ENCODE measurements at regions not wholly inside any gene's neighbourhood (a gene's known extent, or its start where the extent isn't known, plus 50 kb on each side); places are given as distances from the start of the nearest gene placed in this dataset.

DNA sequence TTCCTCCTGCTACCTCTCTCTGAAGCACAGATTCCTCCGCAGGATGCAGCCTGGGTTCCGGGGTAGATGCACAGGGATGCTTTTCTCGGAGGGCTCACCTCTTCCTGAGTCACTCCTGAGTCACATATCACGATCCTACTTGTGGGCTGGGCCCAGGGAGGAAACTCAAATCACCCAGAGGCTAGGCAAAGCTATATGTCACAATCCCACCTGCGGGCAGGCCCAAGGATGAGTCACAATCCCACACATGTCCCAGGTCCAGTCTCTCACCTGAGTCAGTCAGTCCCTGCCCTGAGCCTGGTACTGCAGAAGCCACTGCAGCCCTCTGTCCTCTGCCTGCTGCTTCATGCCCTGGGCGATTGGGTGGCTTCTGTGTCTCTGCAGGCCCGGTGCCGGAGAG, 149.0 kb upstream of the GSC start:
- H3K36me3 ChIP-seq, result no peaks in the 10 kb centered on the region
- H3K4me3 ChIP-seq, result no peak overlapping the region
- H3K4me1 ChIP-seq, result no peaks in the 10 kb centered on the region
- ATAC-seq, result no peak
- no peaks in the 10 kb centered on the region for H3K9me3 ChIP-seq
- TF ChIP-seq, protein P1, sequence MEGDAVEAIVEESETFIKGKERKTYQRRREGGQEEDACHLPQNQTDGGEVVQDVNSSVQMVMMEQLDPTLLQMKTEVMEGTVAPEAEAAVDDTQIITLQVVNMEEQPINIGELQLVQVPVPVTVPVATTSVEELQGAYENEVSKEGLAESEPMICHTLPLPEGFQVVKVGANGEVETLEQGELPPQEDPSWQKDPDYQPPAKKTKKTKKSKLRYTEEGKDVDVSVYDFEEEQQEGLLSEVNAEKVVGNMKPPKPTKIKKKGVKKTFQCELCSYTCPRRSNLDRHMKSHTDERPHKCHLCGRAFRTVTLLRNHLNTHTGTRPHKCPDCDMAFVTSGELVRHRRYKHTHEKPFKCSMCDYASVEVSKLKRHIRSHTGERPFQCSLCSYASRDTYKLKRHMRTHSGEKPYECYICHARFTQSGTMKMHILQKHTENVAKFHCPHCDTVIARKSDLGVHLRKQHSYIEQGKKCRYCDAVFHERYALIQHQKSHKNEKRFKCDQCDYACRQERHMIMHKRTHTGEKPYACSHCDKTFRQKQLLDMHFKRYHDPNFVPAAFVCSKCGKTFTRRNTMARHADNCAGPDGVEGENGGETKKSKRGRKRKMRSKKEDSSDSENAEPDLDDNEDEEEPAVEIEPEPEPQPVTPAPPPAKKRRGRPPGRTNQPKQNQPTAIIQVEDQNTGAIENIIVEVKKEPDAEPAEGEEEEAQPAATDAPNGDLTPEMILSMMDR (IDR thresholded peaks at IDR 0.05), result no peak
- no peak overlapping the region for H3K27ac ChIP-seq
- DNase-seq, result no peak
- H3K27me3 ChIP-seq, result no peaks in the 10 kb centered on the region
- intact Hi-C loops (cut with DNase I), result no loop called here

DNA sequence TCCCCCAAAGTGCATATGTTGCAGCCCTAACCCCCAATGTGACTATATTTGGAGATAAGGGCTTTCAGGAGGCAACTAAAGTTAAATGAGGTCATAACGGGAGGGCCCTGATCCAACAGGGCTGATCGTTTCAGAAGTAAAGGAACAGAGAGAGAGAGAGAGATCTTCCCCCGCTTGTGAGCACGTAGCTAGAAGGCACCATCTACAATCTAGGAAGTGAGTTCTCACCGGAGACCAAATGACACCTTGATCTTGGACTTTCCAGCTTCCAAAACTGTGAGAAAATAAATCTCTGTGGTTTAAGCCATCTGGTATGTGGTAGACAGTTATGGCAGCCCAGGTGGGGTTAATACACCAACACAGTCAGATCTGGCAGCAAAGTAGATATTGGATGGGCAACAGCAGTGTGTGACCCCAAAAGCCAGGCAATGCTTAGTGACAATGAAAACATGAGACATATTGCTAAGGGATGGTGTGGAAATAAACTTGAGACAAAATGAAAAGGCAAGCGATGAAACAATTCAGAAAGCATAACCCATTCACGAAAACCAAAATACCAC, 147.2 kb upstream of the GSC start:
- H3K9me3 ChIP-seq, result no peaks in the 10 kb centered on the region
- TF ChIP-seq, protein P1 (IDR thresholded peaks at IDR 0.05), result no peak
- H3K27me3 ChIP-seq, result no peaks in the 10 kb centered on the region
- no peaks in the 10 kb centered on the region for H3K36me3 ChIP-seq
- ATAC-seq (no peak), DNase-seq (no peak)
- H3K4me1 ChIP-seq, result no peaks in the 10 kb centered on the region
- H3K27ac ChIP-seq, result no peak overlapping the region
- H3K4me3 ChIP-seq, result no peak overlapping the region
- intact Hi-C loops (cut with DNase I), result no loop called here

DNA sequence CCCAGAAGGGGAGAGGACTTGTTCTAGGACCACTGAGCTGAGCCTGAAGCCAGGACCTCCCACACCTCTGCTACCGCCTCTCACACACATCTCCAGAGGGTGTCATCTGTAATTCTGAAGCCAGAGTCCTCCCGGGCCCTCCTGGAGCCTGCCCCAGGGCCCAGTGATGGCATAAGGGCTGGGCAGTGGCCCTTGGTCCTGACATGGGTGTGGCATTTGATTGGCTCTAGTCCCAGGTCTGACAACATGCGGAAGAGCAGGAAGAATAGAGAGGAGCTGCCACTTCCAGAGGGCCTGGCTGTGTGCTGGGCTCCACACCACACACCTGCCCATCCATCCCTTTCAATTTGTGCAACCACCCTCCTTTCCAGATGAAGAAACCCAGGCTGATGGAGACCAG, 144.3 kb upstream of the GSC start:
- Histone ChIP-seq H3K9me3 (no peaks in the 10 kb centered on the region), H3K27ac (no peak overlapping the region), H3K36me3 (no peaks in the 10 kb centered on the region), H3K4me1 (no peaks in the 10 kb centered on the region), H3K27me3 (no peaks in the 10 kb centered on the region), H3K4me3 (no peak overlapping the region)
- ATAC-seq (no peak), DNase-seq (no peak)
- TF ChIP-seq, protein P1 (IDR thresholded peaks at IDR 0.05), result no peak
- intact Hi-C loops (cut with DNase I), result no loop called here

DNA sequence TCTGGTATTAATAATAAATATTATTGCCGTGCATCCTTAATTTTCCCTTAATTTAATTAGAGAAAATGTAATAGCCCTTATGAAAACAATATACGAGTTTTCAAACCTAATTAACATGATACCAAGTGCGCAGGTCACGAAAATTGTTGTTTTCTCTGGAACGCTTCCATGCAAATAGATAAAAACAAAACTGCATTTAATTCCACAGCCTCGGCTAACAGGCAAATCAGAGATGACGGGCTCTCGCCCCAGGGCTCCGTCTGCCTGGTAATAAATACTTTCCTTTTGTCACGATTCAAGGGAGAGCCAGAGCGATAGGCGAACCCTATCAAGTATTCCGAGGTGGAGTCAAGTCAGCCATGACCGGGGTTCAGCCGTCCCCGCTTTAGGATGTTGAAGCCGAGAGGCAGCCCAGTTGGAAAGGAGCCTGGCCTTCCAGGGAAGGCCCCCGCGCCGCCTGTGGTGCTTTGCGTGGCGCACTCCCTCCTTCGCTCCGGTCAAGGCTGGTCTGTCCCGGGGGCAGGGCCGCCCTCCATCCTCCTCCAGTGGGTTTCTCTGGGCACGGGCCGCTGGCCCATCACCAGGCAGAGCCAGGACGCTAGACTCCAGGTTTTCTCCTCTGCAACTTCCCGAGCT, 137.8 kb upstream of the GSC start:
- Histone ChIP-seq H3K36me3 (no peaks in the 10 kb centered on the region), H3K27me3 (no peaks in the 10 kb centered on the region), H3K4me3 (no peak overlapping the region), H3K9me3 (no peaks in the 10 kb centered on the region), H3K4me1 (no peaks in the 10 kb centered on the region), H3K27ac (no peak overlapping the region)
- intact Hi-C loops (cut with DNase I), result no loop called here
- TF ChIP-seq, protein P1 (IDR thresholded peaks at IDR 0.05), result no peak
- ATAC-seq (no peak), DNase-seq (no peak)

DNA sequence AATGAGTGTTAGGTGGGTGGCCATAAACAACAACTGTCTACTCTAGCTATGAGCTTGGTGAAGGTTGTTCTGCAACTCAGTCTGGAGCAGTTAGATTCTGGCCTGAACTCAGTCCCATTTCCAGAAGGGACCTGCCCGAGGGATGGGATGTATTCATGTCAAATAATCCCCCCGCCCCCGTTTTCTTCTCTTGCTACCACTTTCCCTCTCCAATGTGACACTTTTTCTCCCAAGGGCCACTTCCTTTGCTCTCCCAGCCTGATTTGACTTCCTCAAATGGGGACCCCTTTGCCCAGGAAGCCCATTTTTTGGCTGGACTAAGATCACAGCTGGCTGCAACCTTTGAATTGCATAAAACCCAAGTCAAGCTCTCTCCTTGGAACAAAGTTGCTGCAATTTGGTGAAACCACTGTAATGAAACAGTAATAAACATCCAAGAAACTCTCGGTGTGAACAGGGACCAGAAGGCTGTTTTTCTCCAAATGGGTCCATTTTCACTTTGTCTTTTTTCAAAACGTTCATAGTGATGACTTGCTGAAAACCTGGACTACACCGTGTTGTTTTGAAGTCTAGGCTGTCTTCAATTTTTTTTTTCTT, 137.2 kb upstream of the GSC start:
- TF ChIP-seq, protein P1 (IDR thresholded peaks at IDR 0.05), result no peak
- Histone ChIP-seq H3K27ac (no peak overlapping the region), H3K36me3 (no peaks in the 10 kb centered on the region), H3K4me1 (no peaks in the 10 kb centered on the region), H3K4me3 (no peak overlapping the region), H3K27me3 (no peaks in the 10 kb centered on the region), H3K9me3 (no peaks in the 10 kb centered on the region)
- no peak for ATAC-seq
- intact Hi-C loops (cut with DNase I), result no loop called here
- DNase-seq, result no peak
